ENCODE measurements at regions not wholly inside any gene's neighbourhood (a gene's known extent, or its start where the extent isn't known, plus 50 kb on each side); places are given as distances from the start of the nearest gene placed in this dataset.

DNA sequence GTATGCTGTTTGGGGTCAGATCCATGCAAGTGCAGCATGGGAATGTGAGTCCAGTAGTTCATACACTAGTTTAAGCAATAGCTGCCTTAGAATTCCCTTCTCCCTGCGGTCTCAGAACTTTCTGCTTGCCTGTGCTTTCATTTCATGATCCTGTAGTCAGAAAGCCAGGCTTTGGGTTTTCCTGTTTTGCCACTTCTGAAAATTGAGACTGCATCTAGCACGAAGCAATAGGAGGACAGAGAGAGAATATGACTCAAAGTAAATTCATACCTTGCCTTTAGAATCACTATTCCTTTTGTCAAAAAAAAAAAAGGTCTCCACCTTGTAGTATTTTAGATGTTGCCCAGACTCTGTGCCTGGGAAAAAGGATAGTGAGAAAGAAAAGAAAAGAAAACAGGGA lies 161.2 kb upstream of the SNX7 start:
- no peak for DNase-seq
- no peak for TF ChIP-seq CTCF (IDR thresholded peaks at IDR 0.05; ENCODE audit: borderline replicate concordance, extremely low read depth, insufficient read depth)
- Histone ChIP-seq H3K9me3 (ENCODE audit: control insufficient read depth in 2 of 3, insufficient read depth in 1 of 3, low read length in 3 of 3) (peaks cover 0 to 3% (median 0%) of the 10 kb centered on the region in 3 donors), H3K4me1 (ENCODE audit: control insufficient read depth in 2 of 3, insufficient read depth in 2 of 3, low read depth in 1 of 3, low read length in 3 of 3) (no peaks in the 10 kb centered on the region), H3K27me3 (ENCODE audit: control insufficient read depth, insufficient read depth, low read length) (no peaks in the 10 kb centered on the region), H3K9ac (ENCODE audit: low read length in 3 of 3) (no peak overlapping the region), H3K27ac (ENCODE audit: low read depth in 2 of 2, low read length in 2 of 2) (no peak overlapping the region), H3K4me3 (ENCODE audit: low read length in 3 of 3) (no peak overlapping the region), H3K36me3 (ENCODE audit: control insufficient read depth in 2 of 3, insufficient read depth in 3 of 3, low read length in 3 of 3) (no peaks in the 10 kb centered on the region)
- intact Hi-C loops (cut with DNase I), result no loop called here
- FAIRE-seq, result no peak

DNA sequence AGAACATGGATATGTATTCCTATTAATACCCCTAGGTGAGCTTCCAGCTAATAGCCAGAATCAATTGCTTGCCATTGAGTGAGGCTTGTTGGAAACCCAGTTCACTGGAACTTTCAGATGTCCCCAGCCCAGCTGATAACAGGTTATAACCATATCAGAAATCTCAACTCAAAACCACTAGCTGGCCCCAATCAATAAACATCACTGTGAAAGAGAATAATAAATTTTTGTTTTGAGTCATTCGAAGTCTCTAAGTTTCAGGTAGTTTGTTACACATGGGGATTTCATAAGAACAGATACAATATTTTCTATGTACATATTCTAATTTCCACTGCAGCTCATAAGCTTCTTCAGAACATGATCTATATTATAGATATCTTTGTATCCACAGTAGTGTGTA lies 162.9 kb upstream of the SNX7 start:
- intact Hi-C loops (cut with DNase I), result no loop called here
- no peak overlapping the region for H3K27ac ChIP-seq (ENCODE audit: low read depth in 2 of 2, low read length in 2 of 2)
- TF ChIP-seq CTCF (IDR thresholded peaks at IDR 0.05; ENCODE audit: borderline replicate concordance, extremely low read depth, insufficient read depth), result no peak
- H3K9me3 ChIP-seq (ENCODE audit: control insufficient read depth in 2 of 3, insufficient read depth in 1 of 3, low read length in 3 of 3), result no peaks in the 10 kb centered on the region
- H3K4me3 ChIP-seq (ENCODE audit: low read length in 3 of 3), result no peak overlapping the region
- H3K36me3 ChIP-seq (ENCODE audit: control insufficient read depth in 2 of 3, insufficient read depth in 3 of 3, low read length in 3 of 3), result no peaks in the 10 kb centered on the region
- FAIRE-seq (no peak), DNase-seq (no peak)
- H3K4me1 ChIP-seq (ENCODE audit: control insufficient read depth in 2 of 3, insufficient read depth in 2 of 3, low read depth in 1 of 3, low read length in 3 of 3), result no peaks in the 10 kb centered on the region
- H3K27me3 ChIP-seq (ENCODE audit: control insufficient read depth, insufficient read depth, low read length), result no peaks in the 10 kb centered on the region
- H3K9ac ChIP-seq (ENCODE audit: low read length in 3 of 3), result no peak overlapping the region

DNA sequence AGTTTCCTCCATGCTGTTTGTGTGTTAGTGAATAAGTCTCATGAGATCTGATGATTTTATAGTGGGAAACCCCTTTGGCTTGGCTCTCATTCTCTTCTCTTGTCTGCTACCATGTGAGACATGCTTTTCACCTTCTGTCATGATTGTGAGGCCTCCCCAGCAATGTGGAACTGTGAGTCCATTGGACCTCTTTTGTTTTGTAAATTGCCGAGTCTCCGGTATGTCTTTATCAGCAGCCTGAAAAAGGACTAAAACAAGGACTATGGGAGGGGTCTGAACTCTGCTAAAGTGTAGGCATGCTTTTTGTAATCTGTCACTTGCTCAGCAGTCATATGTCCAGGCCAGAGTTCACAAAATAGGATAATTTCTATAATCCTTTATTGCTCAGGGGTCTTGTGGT lies 164.0 kb upstream of the SNX7 start:
- Histone ChIP-seq H3K27ac (ENCODE audit: low read depth in 2 of 2, low read length in 2 of 2) (no peak overlapping the region), H3K4me3 (ENCODE audit: low read length in 3 of 3) (no peak overlapping the region), H3K27me3 (ENCODE audit: control insufficient read depth, insufficient read depth, low read length) (no peaks in the 10 kb centered on the region), H3K4me1 (ENCODE audit: control insufficient read depth in 2 of 3, insufficient read depth in 2 of 3, low read depth in 1 of 3, low read length in 3 of 3) (no peaks in the 10 kb centered on the region), H3K9me3 (ENCODE audit: control insufficient read depth in 2 of 3, insufficient read depth in 1 of 3, low read length in 3 of 3) (no peaks in the 10 kb centered on the region), H3K9ac (ENCODE audit: low read length in 3 of 3) (no peak overlapping the region), H3K36me3 (ENCODE audit: control insufficient read depth in 2 of 3, insufficient read depth in 3 of 3, low read length in 3 of 3) (no peaks in the 10 kb centered on the region)
- TF ChIP-seq CTCF (IDR thresholded peaks at IDR 0.05; ENCODE audit: borderline replicate concordance, extremely low read depth, insufficient read depth), result no peak
- DNase-seq (no peak), FAIRE-seq (no peak)
- intact Hi-C loops (cut with DNase I), result no loop called here

DNA sequence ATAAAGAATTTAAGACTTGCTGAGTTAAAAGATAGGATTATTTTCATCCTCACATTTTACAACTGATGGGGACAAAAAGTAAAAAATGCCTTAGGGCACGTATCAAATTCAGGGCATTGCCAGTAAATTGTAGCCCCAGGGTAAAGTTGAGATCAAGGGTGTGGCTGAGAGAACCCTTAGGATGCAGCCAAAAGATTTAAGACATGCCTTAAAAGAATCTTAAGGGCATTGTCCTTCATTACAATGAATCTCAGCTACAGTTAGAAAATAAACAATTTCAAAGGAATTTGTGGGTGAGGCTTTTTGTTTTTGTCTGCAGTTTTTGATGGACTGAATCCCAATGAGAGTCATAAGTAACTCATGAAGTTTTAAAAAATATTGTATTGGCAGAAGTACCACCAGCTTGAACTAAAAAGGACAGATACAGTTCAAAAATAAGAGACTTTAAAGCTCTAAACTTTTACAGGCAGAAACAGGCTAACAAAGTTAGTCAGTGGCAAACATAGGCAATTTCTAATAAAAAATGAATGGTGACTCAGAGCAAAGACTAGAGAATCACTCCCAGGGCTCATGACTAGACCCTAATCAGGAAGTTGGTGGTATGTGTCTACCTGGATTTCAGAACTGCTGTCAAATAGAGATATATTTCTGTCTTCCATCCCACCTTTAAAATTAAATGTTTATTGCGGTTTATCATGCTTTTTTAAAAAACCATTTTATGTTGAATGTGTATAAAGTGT lies 165.1 kb upstream of the SNX7 start:
- no peak for TF ChIP-seq CTCF (IDR thresholded peaks at IDR 0.05; ENCODE audit: borderline replicate concordance, extremely low read depth, insufficient read depth)
- Histone ChIP-seq H3K9ac (ENCODE audit: low read length in 3 of 3) (no peak overlapping the region), H3K4me1 (ENCODE audit: control insufficient read depth in 2 of 3, insufficient read depth in 2 of 3, low read depth in 1 of 3, low read length in 3 of 3) (no peaks in the 10 kb centered on the region), H3K4me3 (ENCODE audit: low read length in 3 of 3) (no peak overlapping the region), H3K9me3 (ENCODE audit: control insufficient read depth in 2 of 3, insufficient read depth in 1 of 3, low read length in 3 of 3) (no peaks in the 10 kb centered on the region), H3K36me3 (ENCODE audit: control insufficient read depth in 2 of 3, insufficient read depth in 3 of 3, low read length in 3 of 3) (no peaks in the 10 kb centered on the region), H3K27ac (ENCODE audit: low read depth in 2 of 2, low read length in 2 of 2) (no peak overlapping the region), H3K27me3 (ENCODE audit: control insufficient read depth, insufficient read depth, low read length) (no peaks in the 10 kb centered on the region)
- no peak for DNase-seq
- FAIRE-seq, result no peak
- intact Hi-C loops (cut with DNase I), result no loop called here

All from kidney (tissue), 13 donors.